Hepatocyte (in vitro differentiated cells): ENCODE measurements at regions not wholly inside any gene's neighbourhood (a gene's known extent, or its start where the extent isn't known, plus 50 kb on each side); places are given as distances from the start of the nearest gene placed in this dataset.

Experiments used
- DNase-seq: peaks from one replicate; pipeline ENCODE4 v3.0.0-alpha.2; 2016; ENCODE audit warnings: low spot score
- H2AFZ ChIP-seq: fragments of 200-600 bp; sonication (generic); 2 replicates; pipeline ENCODE4 v1.6.0; 2016; ENCODE audit warnings: antibody characterized with exemption, mild to moderate bottlenecking
- H3K27ac ChIP-seq: fragments of 200-600 bp; sonication (generic); 2 replicates; pipeline ENCODE4 v1.5.1; 2016; ENCODE audit warnings: mild to moderate bottlenecking
- H3K27me3 ChIP-seq: fragments of 200-600 bp; sonication (generic); 2 replicates; pipeline ENCODE4 v1.6.1; 2016
- H3K36me3 ChIP-seq: fragments of 200-600 bp; sonication (generic); replicated peaks from 2 replicates; pipeline ENCODE4 v1.5.1; 2016; ENCODE audit warnings: low read depth; ENCODE audit not compliant: insufficient read depth
- H3K4me1 ChIP-seq: fragments of 200-600 bp; sonication (generic); 2 replicates; pipeline ENCODE4 v1.5.1; 2016; ENCODE audit warnings: mild to moderate bottlenecking, moderate library complexity; ENCODE audit not compliant: insufficient read depth
- H3K4me2 ChIP-seq: fragments of 200-600 bp; sonication (generic); 2 replicates; pipeline ENCODE4 v1.6.0; 2016
- H3K4me3 ChIP-seq: fragments of 200-600 bp; sonication (generic); 2 replicates; pipeline ENCODE4 v1.5.1; 2016; ENCODE audit warnings: mild to moderate bottlenecking
- H3K79me2 ChIP-seq: fragments of 200-600 bp; sonication (generic); 2 replicates; pipeline ENCODE4 v1.6.0; 2017; ENCODE audit warnings: mild to moderate bottlenecking
- H3K9me2 ChIP-seq: fragments of 200-600 bp; sonication (generic); replicated peaks from 2 replicates; pipeline ENCODE4 v1.6.0; 2017; ENCODE audit warnings: mild to moderate bottlenecking; ENCODE audit not compliant: insufficient read depth
- H3K9me3 ChIP-seq: fragments of 200-600 bp; sonication (generic); 2 replicates; pipeline ENCODE4 v1.5.1; 2016; ENCODE audit warnings: low read depth, mild to moderate bottlenecking
- H4K20me1 ChIP-seq: fragments of 200-600 bp; sonication (generic); 2 replicates; pipeline ENCODE4 v1.6.0; 2016; ENCODE audit warnings: mild to moderate bottlenecking; ENCODE audit not compliant: insufficient read depth, poor library complexity, severe bottlenecking
- CTCF ChIP-seq: fragments of 200-600 bp; sonication (generic); IDR thresholded peaks from 2 replicates; pipeline ENCODE4 v1.5.1; 2016; ENCODE audit warnings: antibody characterized with exemption, mild to moderate bottlenecking; ENCODE audit not compliant: poor library complexity
- EZH2 ChIP-seq: fragments of 200-600 bp; sonication (generic); IDR thresholded peaks from 2 replicates; pipeline ENCODE4 v1.6.1; 2016; ENCODE audit warnings: antibody characterized with exemption, mild to moderate bottlenecking, borderline replicate concordance
- EZH2phosphoT487 ChIP-seq: fragments of 200-600 bp; sonication (generic); IDR thresholded peaks from one replicate; pipeline ENCODE4 v1.6.1; 2018; ENCODE audit warnings: antibody characterized with exemption, mild to moderate bottlenecking, low read depth, moderate library complexity; ENCODE audit not compliant: unreplicated experiment, severe bottlenecking
- WGBS: methylation state at CpG from one replicate; pipeline ENCODE4 v1.1.6; 2016; ENCODE audit warnings: low lambda C conversion rate; ENCODE audit errors: missing lambda C conversion rate; 5-methylcytosine and 5-hydroxymethylcytosine counted together

DNA sequence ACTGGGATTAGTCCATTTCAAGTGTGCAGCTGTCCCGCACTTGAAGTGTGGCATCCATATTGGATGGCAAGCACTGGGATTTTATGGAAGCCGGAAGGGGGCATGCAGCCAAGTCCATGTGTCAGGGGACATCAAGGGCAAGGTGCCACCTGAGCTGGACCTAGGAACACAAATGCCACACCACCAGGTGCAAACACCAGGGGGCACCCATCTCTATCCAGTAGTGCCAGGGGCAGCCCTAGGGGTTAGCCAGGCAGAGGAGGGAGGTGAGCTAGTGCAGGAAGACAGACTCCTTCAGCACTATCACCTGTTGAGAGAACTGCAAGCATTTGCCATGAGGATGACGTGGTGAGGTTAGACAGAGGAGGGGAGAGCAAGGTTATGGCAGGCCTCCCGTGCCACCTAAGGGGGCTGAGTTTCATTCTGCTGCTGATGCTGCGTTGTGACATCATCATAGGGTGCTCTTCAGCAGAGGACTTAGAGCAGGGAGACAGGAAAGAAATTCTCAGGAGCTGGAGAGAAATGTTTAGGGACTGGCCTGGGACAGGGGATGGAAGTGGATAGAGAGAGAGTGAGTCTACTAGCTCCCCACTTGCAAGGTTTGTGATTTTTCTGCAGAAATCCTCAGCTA lies 192.6 kb upstream of the SLC24A3 start:
- Histone ChIP-seq H3K79me2 (no peaks in the 10 kb centered on the region), H3K4me1 (peaks cover 4% of the 10 kb centered on the region), H3K36me3 (no peaks in the 10 kb centered on the region), H2AFZ (no peak overlapping the region), H4K20me1 (no peaks in the 10 kb centered on the region), H3K27me3 (no peaks in the 10 kb centered on the region), H3K4me2 (no peak overlapping the region), H3K9me3 (no peaks in the 10 kb centered on the region), H3K9me2 (no peaks in the 10 kb centered on the region), H3K27ac (no peak overlapping the region), H3K4me3 (no peak overlapping the region)
- no peak for TF ChIP-seq EZH2phosphoT487
- no peak for TF ChIP-seq EZH2
- TF ChIP-seq CTCF = no peak
- 93% methylated on average over 5 of the region's 5 CpGs for WGBS
- no peak for DNase-seq

GRCh38 chr20:19021406-19022117 lies 190.9 kb upstream of the SLC24A3 start:
- H3K4me2 ChIP-seq = no peak overlapping the region
- no peak overlapping the region for H3K4me3 ChIP-seq
- H3K27ac ChIP-seq = no peak overlapping the region
- peaks cover 4% of the 10 kb centered on the region for H3K4me1 ChIP-seq
- H3K79me2 ChIP-seq = no peaks in the 10 kb centered on the region
- WGBS = 89% methylated on average over 7 of the region's 7 CpGs
- TF ChIP-seq EZH2phosphoT487 (no peak), CTCF (no peak), EZH2 (no peak)
- no peaks in the 10 kb centered on the region for H3K9me2 ChIP-seq
- DNase-seq = no peak
- no peaks in the 10 kb centered on the region for H4K20me1 ChIP-seq
- no peaks in the 10 kb centered on the region for H3K27me3 ChIP-seq
- no peaks in the 10 kb centered on the region for H3K9me3 ChIP-seq
- no peaks in the 10 kb centered on the region for H3K36me3 ChIP-seq
- H2AFZ ChIP-seq = no peak overlapping the region

DNA sequence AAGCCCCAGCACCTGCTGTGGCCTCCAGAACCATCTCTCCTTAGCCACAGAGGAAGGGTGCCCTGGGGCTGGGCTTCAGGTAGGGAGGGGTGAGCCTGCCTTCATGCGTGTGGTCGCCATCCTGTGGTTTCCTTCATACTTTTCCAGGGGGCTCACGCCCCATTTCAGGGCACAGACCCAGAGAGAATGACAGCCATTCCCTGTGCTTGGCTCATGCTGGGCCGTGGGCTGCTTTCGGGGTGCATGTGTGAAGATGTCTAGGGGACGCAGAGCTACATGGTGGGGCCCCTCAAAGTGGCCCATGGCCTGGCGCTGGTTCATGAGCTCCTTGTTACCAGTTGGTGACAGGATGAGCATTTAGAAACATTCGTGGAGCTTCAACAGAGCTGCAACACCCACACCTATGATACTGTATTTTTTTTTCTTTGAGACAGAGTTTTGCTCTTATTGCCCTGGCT lies 190.3 kb upstream of the SLC24A3 start:
- no peak overlapping the region for H3K4me3 ChIP-seq
- no peak overlapping the region for H3K27ac ChIP-seq
- no peaks in the 10 kb centered on the region for H4K20me1 ChIP-seq
- no peaks in the 10 kb centered on the region for H3K79me2 ChIP-seq
- no peaks in the 10 kb centered on the region for H3K27me3 ChIP-seq
- TF ChIP-seq EZH2phosphoT487 = no peak
- no peak for TF ChIP-seq EZH2
- TF ChIP-seq CTCF = no peak
- H3K9me2 ChIP-seq = no peaks in the 10 kb centered on the region
- no peaks in the 10 kb centered on the region for H3K9me3 ChIP-seq
- WGBS = 91% methylated on average over 7 of the region's 8 CpGs
- no peak overlapping the region for H3K4me2 ChIP-seq
- no peak for DNase-seq
- no peaks in the 10 kb centered on the region for H3K36me3 ChIP-seq
- no peak overlapping the region for H2AFZ ChIP-seq
- peaks cover 4% of the 10 kb centered on the region for H3K4me1 ChIP-seq
